GM18519 (cell line): ENCODE measurements at regions not wholly inside any gene's neighbourhood (a gene's known extent, or its start where the extent isn't known, plus 50 kb on each side); places are given as distances from the start of the nearest gene placed in this dataset.
"Not testable (repeated sequence)": the region's sequence is repeated elsewhere in the genome, so short reads cannot be mapped to it uniquely, and the experiment has no call there.

Source experiments
- ATAC-seq: cut with Tn5 transposase; IDR thresholded peaks from one replicate; pipeline ENCODE4 v1.9.1; 2021; ENCODE audit warnings: mild to moderate bottlenecking, moderate library complexity; ENCODE audit not compliant: unreplicated experiment, low FRiP score

DNA sequence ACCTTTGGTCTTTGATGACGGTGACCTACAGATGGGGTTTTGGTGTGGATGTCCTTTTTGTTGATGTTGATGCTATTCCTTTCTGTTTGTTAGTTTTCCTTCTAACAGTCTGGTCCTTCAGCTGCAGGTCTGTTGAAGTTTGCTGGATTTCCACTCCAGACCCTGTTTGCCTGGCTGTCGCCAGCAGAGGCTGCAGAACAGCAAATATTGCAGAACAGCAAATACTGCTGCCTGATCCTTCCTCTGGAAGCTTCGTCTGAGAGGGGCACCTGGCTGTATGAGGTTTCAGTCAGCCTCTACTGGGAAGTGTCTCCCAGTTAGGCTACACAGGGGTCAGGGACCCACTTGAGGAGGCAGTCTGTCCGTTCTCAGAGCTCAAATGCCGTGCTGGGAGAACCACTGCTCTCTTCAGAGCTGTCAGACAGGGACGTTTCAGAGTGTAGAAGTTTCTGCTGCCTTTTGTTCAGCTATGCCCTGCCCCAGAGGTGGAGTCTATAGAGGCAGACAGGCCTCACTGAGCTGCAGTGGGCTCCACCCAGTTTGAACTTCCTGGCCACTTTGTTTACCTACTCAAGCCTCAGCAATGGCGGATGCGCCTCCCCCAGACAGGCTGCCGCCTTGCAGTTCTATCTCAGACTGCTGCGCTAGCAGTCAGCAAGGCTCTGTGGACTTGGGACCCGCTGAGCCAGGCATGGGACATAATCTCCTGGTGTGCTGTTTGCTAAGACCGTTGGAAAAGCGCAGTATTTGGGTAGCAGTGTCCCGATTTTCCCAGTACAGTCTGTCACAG lies 156.4 kb upstream of the NR3C2 start:
- not testable (repeated sequence) for ATAC-seq

DNA sequence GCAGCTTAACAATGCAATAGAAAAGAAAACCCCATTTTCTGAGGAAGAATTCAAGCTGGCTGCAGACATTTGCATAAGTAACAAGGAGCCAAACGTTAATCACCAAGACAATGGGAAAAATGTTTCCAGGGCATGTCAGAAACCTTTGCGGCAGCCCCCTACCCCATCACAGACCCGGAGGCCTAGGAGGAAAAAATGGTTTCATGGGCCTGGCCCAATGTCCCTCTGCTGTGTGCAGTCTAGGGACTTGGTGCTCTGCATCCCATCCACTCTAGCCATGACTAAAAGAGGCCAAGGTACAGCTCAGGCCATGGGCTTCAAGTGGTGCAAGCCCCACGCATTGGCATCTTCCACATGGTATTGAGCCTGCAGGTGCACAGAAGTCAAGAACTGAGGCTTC lies 147.0 kb upstream of the NR3C2 start:
- no peak for ATAC-seq

- ATAC-seq = no peak
Measured at GRCh38 chr4:148575577-148575976, 133.4 kb upstream of the NR3C2 start.

GRCh38 chr4:148574911-148575310 lies 132.7 kb upstream of the NR3C2 start:
- no peak for ATAC-seq

DNA sequence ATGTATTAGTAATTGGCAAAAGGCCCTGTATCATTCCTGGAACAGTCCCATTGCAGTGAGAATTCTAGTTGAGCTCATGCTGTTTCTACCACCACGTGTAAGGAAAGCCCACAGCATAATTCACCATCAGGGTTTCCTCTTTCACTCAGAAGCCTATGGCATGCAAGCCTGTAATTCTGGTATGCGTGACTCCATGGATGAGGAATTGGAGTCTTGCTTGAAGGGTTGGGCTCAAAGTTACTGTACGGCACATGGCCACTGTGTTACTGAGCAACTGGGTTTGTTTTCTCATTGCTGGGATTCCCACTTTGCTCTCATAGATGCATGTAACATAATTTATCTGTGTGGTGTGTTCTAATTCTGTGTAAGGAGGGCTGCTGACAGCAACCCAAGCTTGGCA lies 132.3 kb upstream of the NR3C2 start:
- ATAC-seq = no peak

GRCh38 chr4:148574066-148574465 lies 131.9 kb upstream of the NR3C2 start:
- ATAC-seq = no peak

DNA sequence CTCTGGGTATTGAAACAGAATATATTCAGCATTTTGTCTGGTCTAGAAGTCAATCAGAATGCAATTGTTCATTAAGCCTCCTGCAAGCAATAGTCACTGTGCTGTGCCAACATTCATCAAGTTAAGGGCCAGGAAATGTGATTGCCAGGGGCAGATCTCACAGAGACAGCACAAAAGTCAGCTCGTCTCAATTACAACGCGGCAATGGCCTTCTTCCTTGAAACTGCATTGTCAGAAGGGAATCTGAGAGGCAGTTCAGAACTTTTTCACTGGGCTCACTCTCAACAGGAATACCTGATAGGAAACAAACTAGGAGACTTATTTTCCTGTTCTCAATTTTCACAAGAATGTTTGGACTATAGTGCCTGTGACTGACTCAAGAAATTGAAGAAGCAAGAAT lies 131.1 kb upstream of the NR3C2 start:
- no peak for ATAC-seq

DNA sequence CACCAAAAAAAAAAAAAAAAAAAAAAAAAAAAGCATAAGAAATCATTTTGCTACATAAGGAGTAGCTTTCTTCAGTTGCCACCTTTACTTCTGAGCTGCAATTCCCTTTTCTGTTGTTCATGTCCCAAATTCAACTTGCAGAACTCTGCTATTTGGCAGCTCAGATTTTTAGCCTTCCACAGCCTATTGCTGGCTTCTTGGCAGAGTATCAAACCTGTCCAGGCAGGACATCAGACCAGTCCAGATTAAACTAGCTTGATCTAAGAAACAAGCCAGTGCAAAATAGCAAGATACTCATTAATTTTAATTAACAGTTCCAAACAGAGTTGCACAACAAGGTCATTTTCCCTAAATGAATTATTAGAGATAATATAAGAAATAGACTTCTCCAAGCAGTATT lies 123.6 kb upstream of the NR3C2 start:
- no peak for ATAC-seq

GRCh38 chr4:148563684-148564083 lies 121.5 kb upstream of the NR3C2 start:
- no peak for ATAC-seq

GRCh38 chr4:148561467-148561866 lies 119.3 kb upstream of the NR3C2 start:
- no peak for ATAC-seq

GRCh38 chr4:148557793-148558192 lies 115.6 kb upstream of the NR3C2 start:
- no peak for ATAC-seq

DNA sequence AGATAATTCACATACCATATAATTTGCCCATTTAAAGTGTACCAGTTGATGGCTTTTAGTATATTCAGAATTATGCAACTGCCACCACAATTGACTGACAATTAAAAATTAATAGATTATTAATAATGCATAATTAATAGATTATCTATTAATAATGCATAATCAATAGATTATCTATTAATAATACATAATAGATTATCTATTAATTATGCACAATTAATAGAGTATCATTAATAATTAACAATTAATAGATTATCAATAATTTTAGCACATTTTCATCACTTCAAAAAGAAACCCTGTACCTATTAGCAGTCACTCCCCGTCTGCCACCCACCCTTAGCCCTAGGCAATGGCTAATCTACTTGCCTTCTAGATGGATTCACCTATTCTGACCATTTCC lies 108.6 kb upstream of the NR3C2 start:
- ATAC-seq = no peak

DNA sequence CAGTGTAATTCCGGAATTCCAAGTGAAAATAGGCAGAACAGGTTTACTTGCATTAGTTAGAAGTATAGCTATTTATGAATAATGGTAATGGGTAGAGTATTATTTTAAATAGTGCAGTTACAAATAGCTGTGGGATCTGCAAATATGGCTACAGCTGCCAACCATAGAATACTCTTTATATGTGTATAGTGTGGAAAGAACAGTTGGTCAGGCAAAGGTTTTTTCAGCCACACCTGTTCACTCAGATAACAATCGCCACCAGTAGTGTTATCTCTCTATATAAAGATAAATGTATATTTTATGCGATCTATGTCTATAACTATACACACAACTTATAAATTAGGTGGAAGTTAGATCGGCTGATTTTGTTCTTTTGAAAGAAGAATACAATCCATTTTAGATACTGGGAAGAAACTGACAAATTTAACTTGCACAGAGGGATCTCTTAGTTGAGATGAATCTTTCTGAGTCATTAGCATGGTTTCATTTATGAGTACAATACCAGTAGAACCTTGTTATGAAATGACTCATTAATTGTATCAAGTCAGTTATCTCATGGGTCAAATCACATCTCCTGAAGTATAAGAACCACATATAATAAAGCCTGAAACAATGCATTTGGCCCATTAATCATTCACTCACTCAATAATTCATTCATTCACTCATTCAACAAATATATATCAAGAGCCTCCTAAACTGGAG lies 100.9 kb upstream of the NR3C2 start:
- no peak for ATAC-seq

GRCh38 chr4:148540622-148541326 lies 98.6 kb upstream of the NR3C2 start:
- no peak for ATAC-seq

GRCh38 chr4:148539387-148539786 lies 97.2 kb upstream of the NR3C2 start:
- ATAC-seq = no peak

DNA sequence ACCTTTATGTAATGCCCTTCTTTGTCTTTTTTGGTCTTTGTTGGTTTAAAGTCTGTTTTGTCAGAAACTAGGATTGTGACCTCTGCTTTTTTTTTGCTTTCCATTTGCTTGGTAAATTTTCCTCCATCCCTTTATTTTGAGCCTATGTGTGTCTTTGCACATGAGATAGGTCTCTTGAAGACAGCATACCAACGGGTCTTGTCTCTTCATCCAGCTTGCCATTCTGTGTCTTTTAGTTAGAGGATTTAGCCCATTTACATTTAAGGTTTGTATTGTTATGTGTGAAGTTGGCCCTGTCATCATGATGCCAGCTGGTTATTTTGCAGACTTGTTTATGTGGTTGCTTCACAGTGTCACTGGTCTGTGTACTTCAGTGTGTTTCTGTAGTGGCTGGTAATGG lies 91.6 kb upstream of the NR3C2 start:
- ATAC-seq = not testable (repeated sequence)

- no peak for ATAC-seq
Measured at GRCh38 chr4:148530114-148530513, 87.9 kb upstream of the NR3C2 start.

GRCh38 chr4:148527571-148527970 lies 85.4 kb upstream of the NR3C2 start:
- no peak for ATAC-seq

- no peak for ATAC-seq
Measured at GRCh38 chr4:148522995-148523394, 80.8 kb upstream of the NR3C2 start.

DNA sequence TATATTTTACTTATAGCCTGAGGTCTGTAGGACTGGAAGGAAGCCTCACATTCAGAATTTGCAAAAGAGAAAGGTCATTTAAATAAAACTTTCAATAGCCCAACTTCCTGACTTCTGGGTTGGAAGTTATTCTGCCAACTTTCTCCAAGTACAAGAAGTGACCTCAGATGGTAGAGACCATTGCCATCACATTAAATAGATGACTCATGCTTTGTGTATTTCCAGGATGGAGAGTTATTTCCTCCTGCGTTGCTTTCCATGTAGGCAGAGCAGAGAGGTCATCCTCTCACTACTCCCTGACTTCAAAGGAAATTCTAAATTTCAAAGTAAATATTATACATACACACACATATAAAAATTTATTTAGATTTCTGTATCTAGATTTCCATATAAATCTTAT lies 73.0 kb upstream of the NR3C2 start:
- no peak for ATAC-seq

GRCh38 chr4:148514581-148514980 lies 72.4 kb upstream of the NR3C2 start:
- no peak for ATAC-seq

GRCh38 chr4:148514041-148514440 lies 71.8 kb upstream of the NR3C2 start:
- no peak for ATAC-seq
